MM.1S (cell line): ENCODE measurements at regions not wholly inside any gene's neighbourhood (a gene's known extent, or its start where the extent isn't known, plus 50 kb on each side); places are given as distances from the start of the nearest gene placed in this dataset.

Source experiments
- DNase-seq: peaks from one replicate; pipeline ENCODE4 v3.0.0-alpha.2; 2015
- H2AFZ ChIP-seq: fragments of 300-600 bp; sonication (generic); 2 replicates; pipeline ENCODE4 v1.6.0; 2016; ENCODE audit warnings: antibody characterized with exemption, low read length
- H3F3A ChIP-seq: fragments of 300-600 bp; sonication (generic); 2 replicates; pipeline ENCODE4 v1.6.1; 2016; ENCODE audit warnings: mild to moderate bottlenecking, antibody characterized with exemption, low read length, moderate library complexity, mixed read lengths; ENCODE audit not compliant: insufficient read depth
- H3K27ac ChIP-seq: fragments of 300-600 bp; sonication (generic); 2 replicates; pipeline ENCODE4 v1.5.1; 2016; ENCODE audit warnings: mild to moderate bottlenecking, low read length
- H3K27me3 ChIP-seq: fragments of 300-600 bp; sonication (generic); replicated peaks from 2 replicates; pipeline ENCODE4 v1.6.0; 2016; ENCODE audit warnings: low read length; ENCODE audit not compliant: insufficient read depth
- H3K36me3 ChIP-seq: fragments of 300-600 bp; sonication (generic); replicated peaks from 2 replicates; pipeline ENCODE4 v1.6.1; 2016; ENCODE audit warnings: mild to moderate bottlenecking, low read length, mixed read lengths; ENCODE audit not compliant: insufficient read depth
- H3K4me1 ChIP-seq: fragments of 300-600 bp; sonication (generic); 2 replicates; pipeline ENCODE4 v1.6.1; 2016; ENCODE audit warnings: low read length, mixed read lengths
- H3K4me2 ChIP-seq: fragments of 300-600 bp; sonication (generic); 2 replicates; pipeline ENCODE4 v1.6.0; 2016; ENCODE audit warnings: low read depth, low read length
- H3K4me3 ChIP-seq: fragments of 300-600 bp; sonication (generic); 2 replicates; pipeline ENCODE4 v1.5.1; 2016; ENCODE audit warnings: low read length, mixed read lengths
- H3K79me2 ChIP-seq: fragments of 300-600 bp; sonication (generic); 2 replicates; pipeline ENCODE4 v1.6.1; 2016; ENCODE audit warnings: mixed run types, low read length, mixed read lengths
- H3K9ac ChIP-seq: fragments of 300-600 bp; sonication (generic); 2 replicates; pipeline ENCODE4 v1.6.1; 2016; ENCODE audit warnings: low read length, mixed read lengths
- H3K9me2 ChIP-seq: fragments of 300-600 bp; sonication (generic); replicated peaks from 2 replicates; pipeline ENCODE4 v1.6.1; 2016; ENCODE audit warnings: mild to moderate bottlenecking, low read length, mixed read lengths; ENCODE audit not compliant: insufficient read depth
- H3K9me3 ChIP-seq: fragments of 300-600 bp; sonication (generic); replicated peaks from 2 replicates; pipeline ENCODE4 v1.6.1; 2016; ENCODE audit warnings: mild to moderate bottlenecking, low read length, mixed read lengths; ENCODE audit not compliant: insufficient read depth
- H4K20me1 ChIP-seq: fragments of 300-600 bp; sonication (generic); 2 replicates; pipeline ENCODE4 v1.6.1; 2016; ENCODE audit warnings: mild to moderate bottlenecking, low read length, moderate library complexity, mixed read lengths; ENCODE audit not compliant: insufficient read depth
- CTCF ChIP-seq: fragments of 300-600 bp; sonication (generic); IDR thresholded peaks from 2 replicates; pipeline ENCODE4 v1.5.1; 2016; ENCODE audit warnings: antibody characterized with exemption, low read length, mixed read lengths
- EZH2 ChIP-seq: fragments of 300-600 bp; sonication (generic); optimal IDR thresholded peaks from 2 replicates; pipeline ENCODE3; 2017; ENCODE audit warnings: low read depth, mild to moderate bottlenecking, antibody characterized with exemption, low read length, mixed read lengths
- EZH2phosphoT487 ChIP-seq: fragments of 300-600 bp; sonication (generic); IDR thresholded peaks from 2 replicates; pipeline ENCODE4 v1.6.1; 2018; ENCODE audit warnings: antibody characterized with exemption, low read length

GRCh38 chr7:156034397-156034796 lies 222.1 kb upstream of the SHH start:
- no peak overlapping the region for H3K4me2 ChIP-seq
- no peaks in the 10 kb centered on the region for H3K79me2 ChIP-seq
- DNase-seq: no peak

GRCh38 chr7:156032973-156033372 lies 220.7 kb upstream of the SHH start:
- Histone ChIP-seq H3K79me2 (no peaks in the 10 kb centered on the region), H3K27ac (no peak overlapping the region), H3K36me3 (no peaks in the 10 kb centered on the region), H3F3A (no peaks in the 10 kb centered on the region), H3K4me1 (no peaks in the 10 kb centered on the region), H3K4me3 (no peak overlapping the region), H3K4me2 (no peak overlapping the region), H3K9ac (no peak overlapping the region), H3K27me3 (peaks cover 52% of the 10 kb centered on the region), H4K20me1 (no peaks in the 10 kb centered on the region), H3K9me2 (no peaks in the 10 kb centered on the region), H3K9me3 (no peaks in the 10 kb centered on the region), H2AFZ (no peak overlapping the region)
- TF ChIP-seq EZH2: no peak
- TF ChIP-seq CTCF: no peak
- TF ChIP-seq EZH2phosphoT487: no peak
- DNase-seq: no peak

More at GRCh38 chr7:156034397-156034796, 222.1 kb upstream of the SHH start:
- Histone ChIP-seq H3K27ac (no peak overlapping the region), H3K9ac (no peak overlapping the region), H3F3A (no peaks in the 10 kb centered on the region), H3K4me3 (no peak overlapping the region), H3K4me1 (no peaks in the 10 kb centered on the region), H3K27me3 (peaks cover 58% of the 10 kb centered on the region), H4K20me1 (no peaks in the 10 kb centered on the region), H3K9me2 (no peaks in the 10 kb centered on the region), H3K36me3 (no peaks in the 10 kb centered on the region), H2AFZ (no peak overlapping the region), H3K9me3 (no peaks in the 10 kb centered on the region)
- TF ChIP-seq EZH2 (no peak), EZH2phosphoT487 (no peak), CTCF (no peak)

- H3K4me2 ChIP-seq: no peak overlapping the region
- no peak overlapping the region for H3K27ac ChIP-seq
- H2AFZ ChIP-seq: no peak overlapping the region
- no peaks in the 10 kb centered on the region for H3F3A ChIP-seq
- no peaks in the 10 kb centered on the region for H3K4me1 ChIP-seq
- no peaks in the 10 kb centered on the region for H3K36me3 ChIP-seq
- peaks cover 52% of the 10 kb centered on the region for H3K27me3 ChIP-seq
- no peak for DNase-seq
- H3K9me3 ChIP-seq: no peaks in the 10 kb centered on the region
- no peak overlapping the region for H3K4me3 ChIP-seq
- TF ChIP-seq EZH2phosphoT487: no peak
- TF ChIP-seq CTCF: no peak
- TF ChIP-seq EZH2: no peak
- H3K9ac ChIP-seq: no peak overlapping the region
- no peaks in the 10 kb centered on the region for H4K20me1 ChIP-seq
- H3K79me2 ChIP-seq: no peaks in the 10 kb centered on the region
- H3K9me2 ChIP-seq: no peaks in the 10 kb centered on the region
Measured at GRCh38 chr7:156031679-156032478, 219.6 kb upstream of the SHH start.
